Panc1 (cell line): ENCODE measurements at regions not wholly inside any gene's neighbourhood (a gene's known extent, or its start where the extent isn't known, plus 50 kb on each side); places are given as distances from the start of the nearest gene placed in this dataset.
"Not testable (repeated sequence)": the region's sequence is repeated elsewhere in the genome, so short reads cannot be mapped to it uniquely, and the experiment has no call there.

ENCODE experiments used
- ATAC-seq: fragments of 200-7000 bp; cut with Tn5 transposase; 2 replicates; pipeline ENCODE4 v1.9.1; 2020; ENCODE audit warnings: mild to moderate bottlenecking, moderate library complexity
- BruUV-seq: library from RNA; stranded (reverse); fragments of 400-500 nt; replicated peaks from 2 replicates; lab custom pipeline; 2021; lab: Mats Ljungman, UMichigan
- CTCF ChIA-PET: fragments of 300-600 bp; sonication (Branson Sonifier 250); formaldehyde crosslinking; loops from one replicate; lab custom pipeline; 2022; ENCODE audit warnings: antibody characterized with exemption; lab: Charles Lee
- POLR2A ChIA-PET: fragments of 300-600 bp; sonication (Branson Sonifier 250); formaldehyde crosslinking; loops from one replicate; lab custom pipeline; 2022; ENCODE audit warnings: antibody characterized with exemption; lab: Charles Lee
- DNase-seq: peaks from one replicate; pipeline ENCODE4 v3.0.0-alpha.2; 2010; ENCODE audit warnings: low read depth, low spot score
- H3K27ac ChIP-seq: 2 replicates; pipeline ENCODE4 v1.5.1; 2011; ENCODE audit warnings: mild to moderate bottlenecking, low read length, inconsistent platforms
- H3K27me3 ChIP-seq: fragments of 200-500 bp; sonication (Bioruptor generic); 2 replicates; pipeline ENCODE4 v1.6.0; 2014; ENCODE audit warnings: low read length, inconsistent platforms; ENCODE audit not compliant: control insufficient read depth, insufficient read depth
- H3K36me3 ChIP-seq: fragments of 200-500 bp; sonication (Bioruptor generic); 2 replicates; pipeline ENCODE4 v1.5.1; 2014; ENCODE audit warnings: inconsistent platforms, mild to moderate bottlenecking, low read length, moderate library complexity; ENCODE audit not compliant: control insufficient read depth, insufficient read depth
- H3K4me1 ChIP-seq: 2 replicates; pipeline ENCODE4 v1.5.1; 2011; ENCODE audit warnings: inconsistent platforms, mild to moderate bottlenecking, low read length, moderate library complexity; ENCODE audit not compliant: control insufficient read depth, insufficient read depth
- H3K4me3 ChIP-seq, 2 experiments: 2 replicates each; pipeline ENCODE4 v1.5.1; 2011 to 2012; ENCODE audit warnings: low read depth in 2 of 2, low read length in 2 of 2, mild to moderate bottlenecking in 2 of 2, inconsistent platforms in 1 of 2, moderate library complexity in 1 of 2
- H3K9me3 ChIP-seq: fragments of 200-500 bp; sonication (Bioruptor generic); 2 replicates; pipeline ENCODE4 v1.5.1; 2014; ENCODE audit warnings: low read depth, mild to moderate bottlenecking, inconsistent platforms, low read length, moderate library complexity; ENCODE audit not compliant: control insufficient read depth, insufficient read depth
- CTCF ChIP-seq: fragments of 450-650 bp; IDR thresholded peaks from 2 replicates; pipeline ENCODE4 v1.5.1; 2017; ENCODE audit warnings: mild to moderate bottlenecking
- POLR2AphosphoS5 ChIP-seq: IDR thresholded peaks from 2 replicates; pipeline ENCODE4 v1.6.1; 2012; ENCODE audit warnings: mild to moderate bottlenecking, low read depth, low read length, moderate library complexity
- REST ChIP-seq, 2 experiments: IDR thresholded peaks; 2 replicates each; pipeline ENCODE4 v1.6.1; 2011 to 2012; ENCODE audit warnings: low read depth in 2 of 2, control low read depth in 1 of 2, low read length in 1 of 2, mild to moderate bottlenecking in 1 of 2, moderate library complexity in 1 of 2; ENCODE audit not compliant: insufficient read depth in 1 of 2
- SIN3A ChIP-seq: IDR thresholded peaks from 2 replicates; pipeline ENCODE4 v1.6.1; 2012; ENCODE audit warnings: low read depth, mild to moderate bottlenecking, low read length, moderate library complexity, borderline replicate concordance; ENCODE audit not compliant: insufficient read depth
- TCF7L2 ChIP-seq: IDR thresholded peaks from 2 replicates; pipeline ENCODE4 v1.6.1; 2011; ENCODE audit warnings: mild to moderate bottlenecking, low read depth, low read length, inconsistent platforms
- in situ Hi-C: cut with HindIII; loops from 2 replicates; pipeline ENCODE4 v1.10.0; 2016; ENCODE audit warnings: low sequenced_read_pairs, low pct_unique_long_range_greater_than_20kb
- intact Hi-C: fragments of 100-400 bp; cut with micrococcal nuclease; formaldehyde crosslinking; loops from one replicate; pipeline ENCODE4 v1.10.0; 2022; ENCODE audit not compliant: unreplicated experiment

- CTCF ChIA-PET, result no interaction called here
- intact Hi-C loops, result no loop called here
- no peak overlapping the region for H3K27ac ChIP-seq
Measured at GRCh38 chr3:176328198-176328597, 869.1 kb downstream of the TBL1XR1 start.

GRCh38 chr3:176326894-176327490, 870.3 kb downstream of the TBL1XR1 start:
- in situ Hi-C loops, result not testable (repeated sequence)

More at GRCh38 chr3:176328198-176328597, 869.1 kb downstream of the TBL1XR1 start:
- no peaks in the 10 kb centered on the region for H3K4me1 ChIP-seq
- no TSS peak for BruUV-seq
- TF ChIP-seq SIN3A (no peak), TCF7L2 (no peak), POLR2AphosphoS5 (no peak), REST (IDR thresholded peaks at IDR 0.05; ENCODE audit: insufficient read depth in 1 of 2, low read depth in 2 of 2, low read length in 1 of 2) (no peak), CTCF (no peak)
- no peaks in the 10 kb centered on the region for H3K36me3 ChIP-seq
- no peak for ATAC-seq
- no peak for DNase-seq
- in situ Hi-C loops, result no loop called here
- POLR2A ChIA-PET, result no interaction called here
- H3K27me3 ChIP-seq, result no peaks in the 10 kb centered on the region
- no peak overlapping the region for H3K4me3 ChIP-seq
- no peaks in the 10 kb centered on the region for H3K9me3 ChIP-seq

GRCh38 chr3:176321532-176321931, 875.8 kb downstream of the TBL1XR1 start:
- CTCF ChIA-PET, POLR2A ChIA-PET, H3K4me3 ChIP-seq, H3K4me1 ChIP-seq, H3K9me3 ChIP-seq, ATAC-seq, H3K36me3 ChIP-seq, intact Hi-C loops, in situ Hi-C loops, BruUV-seq, H3K27me3 ChIP-seq, DNase-seq, H3K27ac ChIP-seq: not testable (repeated sequence)

More at GRCh38 chr3:176326894-176327490, 870.3 kb downstream of the TBL1XR1 start:
- intact Hi-C loops, H3K27me3 ChIP-seq, H3K9me3 ChIP-seq, CTCF ChIA-PET, H3K36me3 ChIP-seq, ATAC-seq, DNase-seq, H3K4me1 ChIP-seq, H3K27ac ChIP-seq, H3K4me3 ChIP-seq, BruUV-seq, POLR2A ChIA-PET: not testable (repeated sequence)
